ENCODE measurements at regions not wholly inside any gene's neighbourhood (a gene's known extent, or its start where the extent isn't known, plus 50 kb on each side); places are given as distances from the start of the nearest gene placed in this dataset.

DNA sequence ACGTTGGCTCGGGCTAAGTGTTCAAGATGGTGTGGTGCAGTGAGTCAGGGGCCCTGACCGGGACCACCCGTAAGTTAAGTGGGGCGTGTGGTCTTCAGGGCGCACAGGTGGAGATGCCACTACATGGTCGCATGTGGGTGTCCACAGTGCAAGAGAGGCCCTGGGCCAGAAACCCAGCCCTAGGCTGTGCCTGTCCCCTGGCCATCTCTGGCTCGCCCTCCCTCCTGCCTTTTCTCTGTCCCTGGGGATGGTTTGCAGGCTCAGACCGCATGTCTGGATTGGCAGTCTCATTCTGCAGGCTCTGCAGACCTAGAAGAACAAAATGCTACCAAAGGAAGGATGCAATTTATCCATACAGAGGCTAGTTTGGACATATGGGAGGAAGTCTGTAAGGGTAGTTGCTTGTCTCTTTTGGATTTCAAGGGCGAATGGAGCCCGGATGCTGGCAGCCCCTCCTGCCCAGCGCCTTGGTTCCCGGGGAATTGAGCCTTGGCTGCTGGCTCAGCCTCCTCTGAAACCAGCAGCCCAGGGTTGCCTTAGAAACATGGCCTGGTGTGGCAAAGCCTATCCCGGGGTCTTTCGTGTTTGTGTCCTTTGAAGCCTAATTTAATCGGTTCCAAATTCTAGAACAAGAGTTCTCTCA is 417.5 kb upstream of the HS6ST1 start:
- peak overlapping the region; percentile 73 for H3K4me2 ChIP-seq (ENCODE audit: insufficient read depth, low read length)
- no peaks in the 10 kb centered on the region for H3K9me3 ChIP-seq (ENCODE audit: low read depth, low read length)
- no peaks in the 10 kb centered on the region for H3K27me3 ChIP-seq (ENCODE audit: insufficient read depth, low read length)
- H3K79me2 ChIP-seq (ENCODE audit: insufficient read depth, low read length) = no peaks in the 10 kb centered on the region
- no peak overlapping the region for H2AFZ ChIP-seq (ENCODE audit: low read length)
- H3K4me3 ChIP-seq (ENCODE audit: insufficient read depth, low read length) = no peak overlapping the region
- H3K27ac ChIP-seq (ENCODE audit: low read depth, low read length) = no peak overlapping the region
- no peaks in the 10 kb centered on the region for H4K20me1 ChIP-seq (ENCODE audit: insufficient read depth, low read length)
- peaks cover 24% of the 10 kb centered on the region for H3K4me1 ChIP-seq (ENCODE audit: insufficient read depth, low read length)
- TF ChIP-seq, protein P1, sequence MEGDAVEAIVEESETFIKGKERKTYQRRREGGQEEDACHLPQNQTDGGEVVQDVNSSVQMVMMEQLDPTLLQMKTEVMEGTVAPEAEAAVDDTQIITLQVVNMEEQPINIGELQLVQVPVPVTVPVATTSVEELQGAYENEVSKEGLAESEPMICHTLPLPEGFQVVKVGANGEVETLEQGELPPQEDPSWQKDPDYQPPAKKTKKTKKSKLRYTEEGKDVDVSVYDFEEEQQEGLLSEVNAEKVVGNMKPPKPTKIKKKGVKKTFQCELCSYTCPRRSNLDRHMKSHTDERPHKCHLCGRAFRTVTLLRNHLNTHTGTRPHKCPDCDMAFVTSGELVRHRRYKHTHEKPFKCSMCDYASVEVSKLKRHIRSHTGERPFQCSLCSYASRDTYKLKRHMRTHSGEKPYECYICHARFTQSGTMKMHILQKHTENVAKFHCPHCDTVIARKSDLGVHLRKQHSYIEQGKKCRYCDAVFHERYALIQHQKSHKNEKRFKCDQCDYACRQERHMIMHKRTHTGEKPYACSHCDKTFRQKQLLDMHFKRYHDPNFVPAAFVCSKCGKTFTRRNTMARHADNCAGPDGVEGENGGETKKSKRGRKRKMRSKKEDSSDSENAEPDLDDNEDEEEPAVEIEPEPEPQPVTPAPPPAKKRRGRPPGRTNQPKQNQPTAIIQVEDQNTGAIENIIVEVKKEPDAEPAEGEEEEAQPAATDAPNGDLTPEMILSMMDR (IDR thresholded peaks at IDR 0.05; ENCODE audit: extremely low read depth, low read depth, low read length) = no peak
- peak; percentile 84 for DNase-seq (ENCODE audit: insufficient read length, low spot score, missing footprints)
- H3K36me3 ChIP-seq (ENCODE audit: insufficient read depth, low read length) = no peaks in the 10 kb centered on the region

DNA sequence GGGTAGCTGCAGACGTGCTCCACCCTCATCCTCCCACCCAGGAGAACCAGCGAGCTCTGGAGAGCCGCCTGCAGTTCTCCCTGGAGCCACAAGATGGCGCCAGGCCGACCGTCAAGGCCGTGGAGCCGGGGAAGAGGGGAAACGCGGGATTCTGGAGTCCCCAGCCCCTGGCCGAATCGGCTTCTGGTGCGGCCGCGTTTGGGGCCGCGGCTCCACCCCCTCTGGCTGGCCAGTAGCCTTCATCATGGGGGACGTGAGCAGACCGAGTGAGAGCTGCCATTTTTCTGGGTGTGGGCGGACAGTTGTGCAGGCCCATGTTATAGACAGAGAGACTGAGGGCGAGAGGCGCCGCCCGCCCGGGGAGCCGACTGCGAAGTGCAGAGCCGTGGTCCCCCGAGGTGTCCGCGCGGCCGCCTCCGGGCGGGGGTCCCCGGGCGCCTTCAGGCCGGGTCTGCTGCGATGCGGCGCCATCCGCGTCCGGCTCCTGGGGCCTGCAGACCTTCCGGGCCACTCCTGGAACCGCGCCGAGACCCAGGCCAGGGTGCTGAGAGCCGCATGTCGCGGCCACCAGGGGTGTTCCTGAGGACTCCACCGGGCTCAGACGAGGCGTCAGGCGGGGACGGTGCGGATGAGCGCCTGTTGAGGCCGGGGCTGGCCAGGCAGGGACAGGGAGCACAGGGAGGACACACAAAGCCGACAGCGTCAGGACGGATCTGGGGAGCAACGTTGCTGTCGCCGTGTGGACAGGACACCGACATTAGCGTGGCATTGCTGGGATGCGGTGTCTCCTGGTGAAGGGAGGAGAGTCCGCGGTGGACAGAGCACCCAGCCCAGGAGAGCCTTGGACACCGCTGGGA is 418.2 kb upstream of the HS6ST1 start:
- Histone ChIP-seq H3K9me3 (ENCODE audit: low read depth, low read length) (no peaks in the 10 kb centered on the region), H3K27ac (ENCODE audit: low read depth, low read length) (no peak overlapping the region), H3K4me2 (ENCODE audit: insufficient read depth, low read length) (peak overlapping the region; percentile 73), H3K36me3 (ENCODE audit: insufficient read depth, low read length) (no peaks in the 10 kb centered on the region), H3K4me3 (ENCODE audit: insufficient read depth, low read length) (peak overlapping the region; percentile 46), H4K20me1 (ENCODE audit: insufficient read depth, low read length) (no peaks in the 10 kb centered on the region), H2AFZ (ENCODE audit: low read length) (peak overlapping the region; percentile 76), H3K4me1 (ENCODE audit: insufficient read depth, low read length) (peaks cover 24% of the 10 kb centered on the region), H3K79me2 (ENCODE audit: insufficient read depth, low read length) (no peaks in the 10 kb centered on the region), H3K27me3 (ENCODE audit: insufficient read depth, low read length) (no peaks in the 10 kb centered on the region)
- TF ChIP-seq, protein P1 (IDR thresholded peaks at IDR 0.05; ENCODE audit: extremely low read depth, low read depth, low read length) = peak; percentile 93
- peak; percentile 98 for DNase-seq (ENCODE audit: insufficient read length, low spot score, missing footprints)

DNA sequence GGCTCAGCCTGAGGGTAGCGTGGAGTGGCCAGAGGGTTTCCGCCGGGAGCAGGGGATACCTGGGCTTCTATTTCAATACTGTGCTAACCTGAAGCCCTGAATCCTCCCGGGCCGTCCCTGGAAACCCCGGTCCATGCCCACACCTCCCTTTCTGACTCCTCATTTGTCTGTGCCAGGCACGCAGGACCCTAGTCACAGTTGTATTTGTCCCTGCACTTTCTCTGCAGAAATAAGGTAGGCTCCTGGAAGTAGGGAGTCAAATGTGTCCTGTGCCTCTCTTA is 418.8 kb upstream of the HS6ST1 start:
- Histone ChIP-seq H3K4me1 (ENCODE audit: insufficient read depth, low read length) (peaks cover 24% of the 10 kb centered on the region), H3K36me3 (ENCODE audit: insufficient read depth, low read length) (no peaks in the 10 kb centered on the region), H3K27me3 (ENCODE audit: insufficient read depth, low read length) (no peaks in the 10 kb centered on the region), H3K4me2 (ENCODE audit: insufficient read depth, low read length) (no peak overlapping the region), H3K79me2 (ENCODE audit: insufficient read depth, low read length) (no peaks in the 10 kb centered on the region), H3K27ac (ENCODE audit: low read depth, low read length) (no peak overlapping the region), H3K4me3 (ENCODE audit: insufficient read depth, low read length) (no peak overlapping the region), H3K9me3 (ENCODE audit: low read depth, low read length) (no peaks in the 10 kb centered on the region), H2AFZ (ENCODE audit: low read length) (no peak overlapping the region), H4K20me1 (ENCODE audit: insufficient read depth, low read length) (no peaks in the 10 kb centered on the region)
- TF ChIP-seq, protein P1 (IDR thresholded peaks at IDR 0.05; ENCODE audit: extremely low read depth, low read depth, low read length) = no peak
- DNase-seq (ENCODE audit: insufficient read length, low spot score, missing footprints) = no peak

DNA sequence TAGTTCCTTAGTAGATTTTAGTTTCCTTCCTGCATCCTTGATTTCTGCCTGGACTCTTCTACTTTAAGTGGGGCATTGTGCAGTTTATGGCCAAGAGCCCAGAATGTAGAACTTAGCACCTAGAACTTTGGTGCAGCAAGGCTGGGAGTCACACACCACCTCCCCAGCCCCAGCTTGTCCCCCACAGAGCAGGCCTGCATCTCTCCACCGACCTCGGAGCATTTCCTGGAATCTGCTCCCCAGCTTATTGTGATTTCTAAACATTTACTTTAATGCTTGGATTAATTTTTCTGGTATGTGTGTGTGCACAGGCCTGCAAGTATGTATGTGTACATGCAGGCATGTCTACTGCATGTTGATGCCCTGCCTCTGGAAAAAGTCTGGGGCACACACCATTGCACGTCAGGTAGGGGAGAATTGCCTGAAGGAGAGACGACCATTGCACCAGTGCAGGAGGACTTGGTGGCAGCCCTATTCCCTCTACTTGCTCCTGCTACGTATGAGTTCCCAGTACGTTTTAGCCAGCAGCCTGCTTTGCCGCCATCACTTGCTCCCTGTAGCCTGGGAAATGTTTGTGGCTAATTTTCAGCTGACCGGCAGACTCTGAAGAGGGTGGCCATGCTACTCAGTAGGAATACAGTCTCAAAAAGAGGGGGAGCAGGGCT is 419.9 kb upstream of the HS6ST1 start:
- Histone ChIP-seq H3K79me2 (ENCODE audit: insufficient read depth, low read length) (no peaks in the 10 kb centered on the region), H2AFZ (ENCODE audit: low read length) (no peak overlapping the region), H3K36me3 (ENCODE audit: insufficient read depth, low read length) (no peaks in the 10 kb centered on the region), H3K27ac (ENCODE audit: low read depth, low read length) (no peak overlapping the region), H3K4me3 (ENCODE audit: insufficient read depth, low read length) (no peak overlapping the region), H4K20me1 (ENCODE audit: insufficient read depth, low read length) (no peaks in the 10 kb centered on the region), H3K27me3 (ENCODE audit: insufficient read depth, low read length) (no peaks in the 10 kb centered on the region), H3K4me1 (ENCODE audit: insufficient read depth, low read length) (peaks cover 14% of the 10 kb centered on the region), H3K4me2 (ENCODE audit: insufficient read depth, low read length) (no peak overlapping the region), H3K9me3 (ENCODE audit: low read depth, low read length) (no peaks in the 10 kb centered on the region)
- TF ChIP-seq, protein P1 (IDR thresholded peaks at IDR 0.05; ENCODE audit: extremely low read depth, low read depth, low read length) = no peak
- DNase-seq (ENCODE audit: insufficient read length, low spot score, missing footprints) = no peak
